Sigmoid colon (tissue), 6 donors: ENCODE measurements at regions not wholly inside any gene's neighbourhood (a gene's known extent, or its start where the extent isn't known, plus 50 kb on each side); places are given as distances from the start of the nearest gene placed in this dataset.

ENCODE experiments used
- DNase-seq: peaks from one replicate; pipeline ENCODE4 v3.0.0-alpha.2; 2019
- H3K27ac ChIP-seq, 4 donors: fragments of 200-600 bp; sonication (generic); one replicate each; pipeline ENCODE4 v1.5.1; 2016 to 2019; ENCODE audit warnings: mild to moderate bottlenecking in 1 of 4
- H3K27me3 ChIP-seq, 3 donors: fragments of 200-600 bp; sonication (generic); one replicate each; pipeline ENCODE4 v1.5.1; 2019; ENCODE audit warnings: mild to moderate bottlenecking in 1 of 3
- H3K36me3 ChIP-seq, 4 donors: fragments of 200-600 bp; sonication (generic); one replicate each; pipeline ENCODE4 v1.5.1; 2016 to 2019
- H3K4me1 ChIP-seq, 4 donors: fragments of 200-600 bp; sonication (generic); one replicate each; pipeline ENCODE4 v1.5.1; 2017 to 2019
- H3K4me3 ChIP-seq, 4 donors: fragments of 200-600 bp; sonication (generic); one replicate each; pipeline ENCODE4 v1.5.1; 2017 to 2019; ENCODE audit warnings: mild to moderate bottlenecking in 2 of 4, moderate library complexity in 1 of 4
- H3K9me3 ChIP-seq, 4 donors: fragments of 200-600 bp in 3 of 4; sonication (generic) in 3 of 4; one replicate each; pipeline versions ENCODE4 v1.5.1 to v1.6.1; 2013 to 2019
- CTCF ChIP-seq, 4 experiments: fragments of 450-650 bp in 3 of 4; fragments of 200-600 bp in 1 of 4; IDR thresholded peaks; one replicate each; pipeline ENCODE4 v1.5.1; 2016 to 2019; ENCODE audit warnings: antibody characterized with exemption in 4 of 4, mild to moderate bottlenecking in 3 of 4, moderate library complexity in 2 of 4
- EP300 ChIP-seq, 4 donors: sonication (generic); formaldehyde crosslinking; IDR thresholded peaks; one replicate each; pipeline ENCODE4 v1.6.1; 2017; ENCODE audit warnings: antibody characterized with exemption in 4 of 4
- POLR2A ChIP-seq, 2 donors: fragments of 450-650 bp; IDR thresholded peaks; one replicate each; pipeline ENCODE4 v1.6.1; 2016; ENCODE audit warnings: antibody characterized with exemption in 2 of 2, mild to moderate bottlenecking in 2 of 2, moderate library complexity in 2 of 2
- POLR2AphosphoS5 ChIP-seq, 4 donors: sonication (generic); formaldehyde crosslinking; IDR thresholded peaks; one replicate each; pipeline ENCODE4 v1.6.1; 2017; ENCODE audit warnings: antibody characterized with exemption in 4 of 4
- whole genome bisulfite sequencing, 2 donors: extraction: QIAGEN DNeasy Blood & Tissue Kit; methylation state at CpG; one replicate each; pipeline ENCODE4 v1.1.7; 2013; 5-methylcytosine and 5-hydroxymethylcytosine counted together
- intact Hi-C: fragments of 100-400 bp; cut with DNase I; formaldehyde crosslinking; loops from one replicate; pipeline ENCODE4 v1.15.1; 2023
- donor health status: healthy with polysubstance abuse.
- donor health status: healthy.

GRCh38 chr14:103194256-103195045 lies 71.2 kb downstream of the TNFAIP2 start:
- TF ChIP-seq POLR2AphosphoS5 (IDR thresholded peaks at IDR 0.05) = peak; percentile 52 to 76 (median 68)
- no peak for TF ChIP-seq POLR2A (IDR thresholded peaks at IDR 0.05)
- Histone ChIP-seq H3K36me3 (no peaks in the 10 kb centered on the region), H3K9me3 (no peaks in the 10 kb centered on the region), H3K27ac (peak overlapping the region in 1 of 4 donors; percentile 6), H3K4me1 (peaks cover 0 to under 1% (median under 1%) of the 10 kb centered on the region in 4 donors), H3K4me3 (no peak overlapping the region), H3K27me3 (peaks cover 0 to 7% (median 2%) of the 10 kb centered on the region in 3 donors)
- 89 to 90% methylated on average over 16 of the region's 16 CpGs for WGBS, 2 donors
- intact Hi-C loops = no loop called here
- peak; percentile 73 for DNase-seq

DNA sequence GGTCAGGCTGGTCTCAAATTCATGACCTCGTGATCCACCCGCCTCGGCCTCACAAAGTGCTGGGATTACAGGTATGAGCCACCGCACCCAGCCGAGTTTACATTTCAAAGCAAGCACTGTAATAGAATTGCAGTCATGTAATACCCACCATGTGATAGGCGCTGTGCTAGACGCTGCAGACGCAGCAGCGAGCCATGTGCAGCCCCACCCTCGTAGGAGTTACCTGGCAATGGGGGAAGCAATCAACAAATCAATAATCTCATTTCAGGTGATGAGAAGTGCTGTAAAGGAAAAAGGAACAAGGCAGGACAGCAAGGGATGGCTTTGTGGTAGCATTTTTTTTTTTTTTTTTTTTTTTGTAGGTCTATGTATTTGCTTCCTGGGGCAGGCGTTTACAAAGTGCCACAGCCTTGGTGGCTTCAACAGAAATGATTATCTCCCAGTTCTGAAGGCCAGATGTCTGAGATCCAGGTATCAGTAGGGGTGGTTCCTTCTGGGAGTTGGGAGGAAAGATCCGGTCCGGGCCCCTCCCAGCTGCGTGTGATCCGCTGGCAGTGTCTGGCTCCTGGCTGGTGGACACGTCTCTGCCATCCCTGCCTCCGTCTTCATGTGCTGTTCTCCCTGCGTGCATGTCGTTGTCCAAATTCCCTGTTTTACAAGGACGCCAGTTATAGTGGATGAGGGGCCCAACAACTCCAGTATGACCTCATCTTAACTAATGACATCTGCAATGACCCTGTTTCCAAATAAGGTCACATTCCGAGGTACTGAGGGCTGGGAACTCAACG lies 72.8 kb downstream of the TNFAIP2 start:
- Histone ChIP-seq H3K27ac (no peak overlapping the region), H3K4me3 (no peak overlapping the region), H3K36me3 (no peaks in the 10 kb centered on the region), H3K9me3 (no peaks in the 10 kb centered on the region), H3K27me3 (no peaks in the 10 kb centered on the region), H3K4me1 (no peaks in the 10 kb centered on the region)
- peak; percentile 47 for DNase-seq
- TF ChIP-seq POLR2A (IDR thresholded peaks at IDR 0.05) (no peak), CTCF (IDR thresholded peaks at IDR 0.05) (no peak), POLR2AphosphoS5 (IDR thresholded peaks at IDR 0.05) (no peak), EP300 (IDR thresholded peaks at IDR 0.05) (no peak)
- intact Hi-C loops = no loop called here
- WGBS, 2 donors = 77 to 87% methylated on average over 22 of the region's 22 CpGs

GRCh38 chr14:103196716-103197115 lies 73.5 kb downstream of the TNFAIP2 start:
- TF ChIP-seq CTCF (IDR thresholded peaks at IDR 0.05) (no peak), POLR2A (IDR thresholded peaks at IDR 0.05) (no peak), POLR2AphosphoS5 (IDR thresholded peaks at IDR 0.05) (no peak), EP300 (IDR thresholded peaks at IDR 0.05) (no peak)
- Histone ChIP-seq H3K27me3 (no peaks in the 10 kb centered on the region), H3K4me3 (no peak overlapping the region), H3K4me1 (no peaks in the 10 kb centered on the region), H3K27ac (no peak overlapping the region), H3K36me3 (no peaks in the 10 kb centered on the region), H3K9me3 (no peaks in the 10 kb centered on the region)
- 92 to 95% methylated on average over 11 of the region's 11 CpGs for WGBS, 2 donors
- DNase-seq = peak; percentile 54
- intact Hi-C loops = no loop called here

GRCh38 chr14:103198131-103199105 lies 75.2 kb downstream of the TNFAIP2 start:
- H3K4me3 ChIP-seq = no peak overlapping the region
- H3K36me3 ChIP-seq = no peaks in the 10 kb centered on the region
- intact Hi-C loops = no loop called here
- DNase-seq = peak; percentile 86
- no peaks in the 10 kb centered on the region for H3K27me3 ChIP-seq
- no peaks in the 10 kb centered on the region for H3K9me3 ChIP-seq
- no peaks in the 10 kb centered on the region for H3K4me1 ChIP-seq
- no peak for TF ChIP-seq CTCF (IDR thresholded peaks at IDR 0.05)
- TF ChIP-seq POLR2AphosphoS5 (IDR thresholded peaks at IDR 0.05) = peak; percentile 33 to 65 (median 51)
- no peak for TF ChIP-seq POLR2A (IDR thresholded peaks at IDR 0.05)
- peak in 1 of 4 donors; percentile 25 for TF ChIP-seq EP300 (IDR thresholded peaks at IDR 0.05)
- H3K27ac ChIP-seq = peak overlapping the region; percentile 39 to 73 (median 63)
- 64 to 68% methylated on average over 14 of the region's 14 CpGs for WGBS, 2 donors
